GM21825 (cell line): ENCODE measurements at regions not wholly inside any gene's neighbourhood (a gene's known extent, or its start where the extent isn't known, plus 50 kb on each side); places are given as distances from the start of the nearest gene placed in this dataset.

Experiments used
- ATAC-seq: cut with Tn5 transposase; IDR thresholded peaks from one replicate; pipeline ENCODE4 v1.9.1; 2021; ENCODE audit warnings: mild to moderate bottlenecking, moderate library complexity; ENCODE audit not compliant: unreplicated experiment

DNA sequence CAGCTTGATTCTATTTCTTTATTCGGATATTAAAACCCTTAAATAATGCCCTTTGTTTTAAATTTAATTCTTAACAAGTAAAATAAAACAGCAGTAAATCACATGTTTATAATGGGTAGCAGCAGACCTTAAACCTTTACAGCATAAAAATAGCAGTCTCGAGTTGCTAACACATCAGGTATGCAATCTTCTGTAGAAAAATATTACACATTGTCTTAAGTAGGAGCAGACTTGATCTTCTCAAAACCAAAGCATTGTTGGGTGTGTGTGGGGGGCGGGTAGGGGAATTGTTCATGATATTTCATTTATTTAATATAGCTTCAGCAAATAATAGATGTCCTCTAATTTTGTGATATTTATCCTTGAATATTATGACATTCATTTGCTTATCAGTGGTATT is 331.4 kb downstream of the PCDH7 start:
- ATAC-seq = no peak

DNA sequence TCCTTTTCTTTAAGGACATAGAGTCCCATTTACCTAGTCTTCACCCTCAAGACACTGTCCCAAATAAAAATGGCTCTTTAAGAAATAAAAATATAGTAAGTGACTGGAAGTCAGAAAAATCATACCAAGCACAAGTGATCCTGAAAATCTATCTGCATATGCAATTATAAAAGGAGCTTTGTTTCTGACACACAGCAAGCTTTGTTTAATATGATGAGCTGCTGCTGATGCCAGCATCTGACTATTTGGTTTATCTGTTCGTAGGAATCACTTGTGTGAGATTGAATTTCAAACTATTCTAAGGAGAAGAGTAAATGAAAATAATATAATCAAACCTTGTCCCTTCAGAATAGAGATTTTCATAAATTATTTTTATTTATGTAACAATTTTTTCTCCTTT is 332.4 kb downstream of the PCDH7 start:
- no peak for ATAC-seq

DNA sequence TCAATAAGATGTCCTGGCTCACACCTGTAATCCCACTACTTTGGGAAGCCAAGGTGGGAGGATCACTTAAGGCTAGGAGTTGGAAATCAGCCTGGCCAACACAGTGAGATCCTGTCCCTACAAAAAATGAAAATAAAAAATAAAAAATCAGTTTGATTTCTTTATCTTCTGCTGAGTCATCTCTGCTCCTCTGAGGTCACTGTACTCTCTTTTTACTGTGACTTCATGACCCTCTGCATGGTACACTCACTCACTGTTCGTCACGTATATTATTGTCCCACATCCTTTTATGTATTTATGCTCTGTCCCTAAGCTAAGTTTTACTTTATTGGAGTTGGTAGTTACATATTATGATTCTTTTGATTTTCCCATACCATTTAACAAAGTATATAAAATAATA is 333.3 kb downstream of the PCDH7 start:
- no peak for ATAC-seq

DNA sequence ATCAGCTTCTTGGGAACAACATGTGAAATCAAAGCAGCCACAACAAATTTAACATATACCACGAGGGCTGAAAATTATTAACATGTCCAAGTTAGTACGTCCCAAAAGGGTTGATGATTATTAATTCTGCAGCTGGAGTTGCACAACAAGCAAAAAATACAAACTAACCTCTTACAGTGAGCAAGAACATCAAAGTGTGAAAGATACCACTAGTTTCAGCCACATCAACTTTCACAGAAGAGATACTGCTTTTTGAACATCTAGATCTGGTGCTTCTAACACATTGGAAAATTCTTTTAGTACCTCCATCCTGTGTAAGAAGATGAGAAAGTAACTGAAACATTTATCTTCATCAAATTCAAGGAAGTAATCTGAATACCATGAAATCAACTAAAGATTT is 334.1 kb downstream of the PCDH7 start:
- ATAC-seq = no peak

DNA sequence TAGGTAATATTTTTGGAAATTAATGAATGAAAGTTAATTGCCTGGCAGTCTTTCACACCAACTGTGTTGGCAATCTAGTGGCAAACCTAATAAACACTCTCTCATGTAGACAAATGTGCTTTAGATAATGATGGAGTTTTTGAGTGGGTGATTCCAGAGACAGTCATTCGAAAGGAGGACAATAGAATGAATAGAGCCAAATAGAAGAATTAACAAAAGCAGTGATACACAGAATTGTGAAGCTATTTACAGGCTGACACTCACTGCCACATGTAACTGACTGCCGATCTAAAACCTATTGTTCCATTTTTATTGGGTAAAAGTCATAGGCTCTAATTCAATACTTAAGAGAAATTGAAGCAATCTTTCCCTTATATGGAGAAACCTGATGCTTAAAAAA is 338.5 kb downstream of the PCDH7 start:
- ATAC-seq = no peak

DNA sequence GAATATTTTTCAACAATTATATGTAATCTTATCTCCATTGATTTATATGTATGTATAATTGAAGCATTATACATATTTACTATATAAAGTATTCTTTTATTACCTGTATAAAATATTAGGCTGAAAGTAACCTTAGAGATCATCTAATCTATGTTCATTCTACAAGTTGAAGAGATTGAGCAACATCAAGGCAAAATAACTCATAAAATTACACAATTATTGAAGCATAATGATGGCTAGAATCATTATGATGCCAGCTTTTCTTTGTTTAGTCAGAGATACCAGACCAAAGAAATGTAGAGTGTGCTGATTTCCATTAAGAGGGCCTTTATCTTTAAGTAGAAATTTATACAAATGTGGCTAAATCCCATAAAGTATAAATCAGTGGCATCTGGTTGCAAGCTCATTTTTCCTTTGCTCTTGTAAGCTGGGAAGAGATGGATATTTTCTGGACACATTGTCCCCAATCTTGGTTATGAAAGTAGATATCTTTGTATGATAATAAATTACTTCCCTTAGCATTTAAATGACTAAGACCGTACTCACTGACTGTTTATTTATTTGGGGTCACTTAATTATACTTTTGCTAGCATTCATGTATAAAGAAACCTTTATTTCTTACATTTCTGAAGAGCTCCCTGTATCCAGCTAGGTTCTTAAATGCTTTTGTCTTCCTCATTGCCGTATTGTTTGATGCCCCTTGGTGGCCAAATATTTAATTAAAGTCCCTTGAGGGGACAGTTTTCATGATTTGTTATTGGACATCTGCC is 339.8 kb downstream of the PCDH7 start:
- ATAC-seq = no peak

DNA sequence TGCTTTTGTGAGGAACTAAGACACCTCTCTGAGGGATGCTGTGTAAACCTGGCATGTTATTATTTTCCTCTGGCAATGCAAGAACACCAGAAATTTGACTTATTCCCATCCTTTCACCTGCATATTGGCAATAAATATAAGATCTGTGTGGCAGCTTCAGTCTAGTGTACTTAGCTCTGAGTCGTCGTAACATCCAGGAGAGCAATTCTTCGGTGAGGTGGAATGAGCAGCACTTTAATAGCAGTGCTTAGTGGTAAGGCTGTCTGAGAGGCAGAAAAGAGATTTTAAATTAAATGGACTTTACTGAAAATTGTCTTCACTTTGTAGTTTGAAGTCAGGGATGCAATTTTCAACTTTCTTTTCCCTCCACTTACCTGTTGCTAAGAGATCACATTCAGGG is 344.9 kb downstream of the PCDH7 start:
- ATAC-seq = no peak

- ATAC-seq = no peak
Measured at GRCh38 chr4:31068257-31069075, 348.3 kb downstream of the PCDH7 start.

DNA sequence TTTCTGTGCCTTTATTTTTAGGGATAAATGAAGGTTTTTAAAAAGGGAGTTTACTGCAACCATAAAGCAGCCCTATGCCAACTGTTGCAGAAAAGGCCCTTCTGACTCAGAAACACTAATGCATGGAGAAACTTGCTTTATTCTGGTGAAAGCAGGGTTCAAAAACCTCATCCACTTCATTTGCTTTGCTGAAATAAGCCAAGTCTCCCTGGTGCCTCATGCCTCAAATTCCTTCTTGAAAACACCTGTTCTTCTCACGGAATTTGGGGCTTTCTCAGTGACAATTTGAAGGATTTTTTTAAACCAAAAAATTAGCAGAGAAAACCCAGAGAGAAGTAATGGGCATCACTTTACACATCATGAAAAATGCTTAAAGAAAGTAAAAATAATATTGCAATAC is 349.0 kb downstream of the PCDH7 start:
- no peak for ATAC-seq

DNA sequence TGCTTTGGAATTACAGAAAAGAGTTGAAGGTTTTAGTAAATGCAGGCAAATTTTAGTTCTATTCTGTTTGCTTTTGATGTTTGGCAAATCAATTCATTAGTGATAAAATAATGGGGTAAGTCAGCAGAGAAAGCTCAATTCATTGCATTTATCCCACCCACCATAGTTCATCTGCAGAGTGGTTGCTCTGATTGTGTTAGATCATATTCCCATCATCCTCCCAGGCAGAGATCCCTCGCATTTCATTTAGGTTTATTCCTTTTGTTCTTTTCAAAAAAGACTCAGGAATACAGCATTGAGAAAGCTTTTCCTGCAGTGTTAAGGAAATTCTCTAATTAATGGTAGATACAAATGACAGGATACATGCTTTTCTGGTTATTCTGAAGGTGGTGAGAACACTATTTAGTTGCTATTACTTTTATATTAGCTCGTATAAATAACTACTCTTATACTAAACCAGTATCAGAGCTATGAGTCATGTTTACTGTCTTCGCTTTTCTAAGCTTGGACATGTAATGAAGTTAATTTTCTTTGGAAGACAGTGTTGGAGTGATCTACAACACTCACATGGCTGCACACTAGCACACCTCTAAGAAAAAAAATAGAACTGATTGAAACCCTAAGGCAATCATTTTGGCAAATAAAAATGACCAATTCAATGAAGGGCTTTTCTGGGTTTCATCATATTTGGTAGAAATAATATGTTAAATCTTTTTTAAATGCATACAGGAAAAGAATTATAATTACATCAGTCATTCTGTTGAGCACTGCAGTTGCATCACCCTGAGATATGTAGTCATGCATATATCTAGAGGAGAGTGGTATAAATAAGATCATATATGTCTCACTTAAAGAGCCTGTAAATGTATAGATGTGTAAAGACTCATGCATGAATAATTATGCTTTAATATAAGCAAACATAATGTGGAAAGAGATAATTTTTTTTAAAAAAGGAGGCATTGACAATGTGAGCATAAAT is 351.6 kb downstream of the PCDH7 start:
- ATAC-seq = no peak

- ATAC-seq = no peak
Measured at GRCh38 chr4:31075969-31076368, 355.8 kb downstream of the PCDH7 start.

- ATAC-seq = no peak
Measured at GRCh38 chr4:31078661-31079060, 358.5 kb downstream of the PCDH7 start.

- ATAC-seq = no peak
Measured at GRCh38 chr4:31080887-31081286, 360.7 kb downstream of the PCDH7 start.

GRCh38 chr4:31081366-31081765 is 361.2 kb downstream of the PCDH7 start:
- ATAC-seq = no peak

DNA sequence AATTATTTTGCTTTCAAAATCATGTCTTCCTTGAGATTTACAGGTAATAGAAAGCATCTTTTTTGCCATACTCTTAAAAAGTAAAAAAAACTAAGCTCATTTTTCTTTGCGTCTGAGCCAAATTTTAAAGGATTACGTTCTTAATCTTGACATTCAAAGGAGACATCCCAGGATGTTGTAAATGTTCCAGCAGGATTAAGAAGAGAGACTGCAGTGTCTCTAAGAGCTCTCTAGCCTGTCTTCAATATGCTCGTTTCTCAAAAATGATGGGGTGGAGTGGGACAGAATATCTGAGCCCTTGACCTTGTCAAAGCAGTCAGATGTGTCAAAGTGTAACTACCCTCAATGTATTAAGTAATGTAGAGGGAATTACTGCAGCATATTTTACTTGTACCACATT is 363.3 kb downstream of the PCDH7 start:
- ATAC-seq = no peak

GRCh38 chr4:31084806-31085416 is 364.7 kb downstream of the PCDH7 start:
- no peak for ATAC-seq

DNA sequence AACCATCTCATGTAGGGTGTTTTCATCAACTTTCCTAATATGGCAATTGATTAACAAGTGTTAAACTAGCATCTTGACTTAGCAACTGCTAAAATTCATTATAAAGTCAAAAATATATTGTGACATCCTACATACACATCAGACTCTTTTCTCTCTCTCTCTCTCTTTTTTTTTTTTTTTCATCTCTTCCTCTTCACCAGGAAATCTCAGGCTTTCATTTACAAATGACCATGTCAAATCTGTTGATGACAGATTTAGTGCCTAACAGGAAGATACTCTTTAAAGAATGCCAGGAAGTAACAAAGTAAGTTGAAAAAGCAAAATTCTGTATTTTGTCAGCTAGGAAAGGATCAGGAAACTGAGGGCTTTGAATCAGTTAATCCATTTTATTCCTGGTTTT is 365.5 kb downstream of the PCDH7 start:
- ATAC-seq = no peak

- ATAC-seq = no peak
Measured at GRCh38 chr4:31086756-31087330, 366.7 kb downstream of the PCDH7 start.

DNA sequence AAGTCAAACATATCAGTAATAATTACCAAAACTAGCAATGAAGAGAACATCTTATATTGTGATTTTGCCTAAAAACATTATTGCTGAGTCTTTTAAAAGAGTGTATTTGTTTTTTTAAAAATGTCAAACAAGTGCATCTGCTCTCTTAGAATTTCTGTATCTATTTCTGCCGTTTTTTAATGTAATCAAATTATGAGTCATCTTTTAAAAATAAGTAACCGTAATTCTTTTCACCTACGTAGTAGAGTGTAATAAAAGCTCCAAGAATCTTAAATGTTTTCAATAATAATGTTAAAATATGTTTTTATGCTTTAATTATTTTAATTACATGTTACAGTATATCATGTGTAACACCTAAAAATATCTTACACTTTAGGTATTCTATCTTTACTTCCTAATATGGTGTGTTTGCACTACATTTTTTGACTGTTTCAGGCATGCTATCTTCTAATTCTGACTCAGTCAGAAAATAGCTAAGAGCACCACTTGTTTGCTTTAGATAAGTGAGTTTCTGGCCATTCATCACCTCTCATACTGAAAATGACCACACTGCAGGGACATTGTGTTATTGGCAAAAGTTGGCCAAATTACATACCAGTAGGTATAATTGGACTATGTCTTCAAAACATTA is 368.5 kb downstream of the PCDH7 start:
- ATAC-seq = no peak

DNA sequence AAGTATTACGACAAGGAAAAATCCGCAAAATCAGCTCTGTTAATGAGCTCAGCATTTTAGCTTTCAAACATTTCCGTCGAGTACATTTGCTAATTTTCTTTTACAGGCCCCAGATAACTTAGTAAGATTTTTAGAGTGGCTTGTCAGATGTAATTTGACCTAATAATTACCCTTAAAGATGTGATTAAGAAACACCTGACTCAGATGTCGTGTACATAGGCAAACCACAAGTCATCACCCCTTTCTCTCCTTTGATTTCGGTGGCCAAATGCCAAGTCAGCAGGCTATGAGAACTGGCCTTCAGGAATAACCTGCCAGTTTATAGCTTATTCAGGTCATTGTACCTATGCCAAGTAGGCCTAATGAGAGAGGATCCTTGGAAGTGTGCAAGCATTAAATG is 369.6 kb downstream of the PCDH7 start:
- ATAC-seq = no peak
